CD14-positive monocyte (primary cell): ENCODE measurements at regions not wholly inside any gene's neighbourhood (a gene's known extent, or its start where the extent isn't known, plus 50 kb on each side); places are given as distances from the start of the nearest gene placed in this dataset.

Experiments
- DNase-seq, 3 donors: peaks; one replicate each; pipeline ENCODE4 v3.0.0-alpha.2; 2011 to 2022
- H2AFZ ChIP-seq: 2 replicates; pipeline ENCODE4 v1.6.0; 2012; ENCODE audit warnings: mild to moderate bottlenecking, low read depth, low read length, inconsistent platforms; ENCODE audit not compliant: insufficient read depth, poor library complexity, severe bottlenecking
- H3K27ac ChIP-seq, 2 donors: 1 replicate in 1 of 2; 2 replicates in 1 of 2; pipeline ENCODE4 v1.5.1; 2012 to 2013; ENCODE audit warnings: low read length in 2 of 2, control low read depth in 1 of 2, inconsistent platforms in 1 of 2, low read depth in 1 of 2, mild to moderate bottlenecking in 1 of 2
- H3K27me3 ChIP-seq, 2 donors: one replicate each; pipeline versions ENCODE4 v1.6.0 to v1.6.1; 2011 to 2013; ENCODE audit warnings: low read length in 2 of 2; ENCODE audit not compliant: control insufficient read depth in 2 of 2, insufficient read depth in 2 of 2
- H3K36me3 ChIP-seq, 2 donors: replicated peaks in 1 of 2; 1 replicate in 1 of 2; 2 replicates in 1 of 2; pipeline versions ENCODE4 v1.5.1 to v1.6.1; 2012 to 2013; ENCODE audit warnings: low read length in 2 of 2, control low read depth in 1 of 2, inconsistent platforms in 1 of 2, mild to moderate bottlenecking in 1 of 2; ENCODE audit not compliant: insufficient read depth in 2 of 2, control insufficient read depth in 1 of 2
- H3K4me1 ChIP-seq, 2 donors: 1 replicate in 1 of 2; 2 replicates in 1 of 2; pipeline versions ENCODE4 v1.5.1 to v1.6.1; 2012 to 2013; ENCODE audit warnings: low read length in 2 of 2, control low read depth in 1 of 2, inconsistent platforms in 1 of 2, mild to moderate bottlenecking in 1 of 2, moderate library complexity in 1 of 2; ENCODE audit not compliant: insufficient read depth in 2 of 2, control insufficient read depth in 1 of 2
- H3K4me2 ChIP-seq: replicated peaks from 2 replicates; pipeline ENCODE3; 2012; ENCODE audit warnings: low read length, moderate library complexity, mild to moderate bottlenecking; ENCODE audit not compliant: poor library complexity, severe bottlenecking; ENCODE audit errors: extremely low read depth
- H3K4me3 ChIP-seq, 3 experiments: fragments of 200-600 bp in 1 of 3; sonication (generic) in 1 of 3; replicated peaks in 1 of 3; 1 replicate in 2 of 3; 2 replicates in 1 of 3; pipeline ENCODE4 v1.5.1; 2011 to 2013; ENCODE audit warnings: low read length in 3 of 3, mild to moderate bottlenecking in 3 of 3, control low read depth in 2 of 3, low read depth in 2 of 3, inconsistent platforms in 1 of 3, moderate library complexity in 1 of 3
- H3K79me2 ChIP-seq: 2 replicates; pipeline ENCODE4 v1.6.0; 2012; ENCODE audit warnings: mild to moderate bottlenecking, control low read depth, inconsistent platforms, low read length, moderate library complexity; ENCODE audit not compliant: insufficient read depth
- H3K9ac ChIP-seq: 2 replicates; pipeline ENCODE4 v1.6.0; 2017; ENCODE audit warnings: low read length, mild to moderate bottlenecking; ENCODE audit not compliant: insufficient read depth, poor library complexity, severe bottlenecking
- H3K9me3 ChIP-seq, 2 donors: replicated peaks in 1 of 2; 1 replicate in 1 of 2; 2 replicates in 1 of 2; pipeline versions ENCODE4 v1.5.1 to v1.6.1; 2012 to 2013; ENCODE audit warnings: low read length in 2 of 2, control low read depth in 1 of 2; ENCODE audit not compliant: control insufficient read depth in 1 of 2, insufficient read depth in 1 of 2
- H4K20me1 ChIP-seq: 2 replicates; pipeline ENCODE4 v1.6.0; 2012; ENCODE audit warnings: mild to moderate bottlenecking, low read length, control low read depth, moderate library complexity; ENCODE audit not compliant: insufficient read depth
- H3K27ac Mint-ChIP-seq, 7 donors: one replicate each; pipeline ENCODE4 v1.8.0; 2020; ENCODE audit warnings: mild to moderate bottlenecking in 7 of 7, mixed read lengths in 7 of 7, moderate library complexity in 6 of 7, inconsistent platforms in 2 of 7
- H3K27me3 Mint-ChIP-seq, 3 donors: one replicate each; pipeline ENCODE4 v1.8.0; 2021 to 2022; ENCODE audit warnings: low read depth in 3 of 3, mild to moderate bottlenecking in 3 of 3, mixed read lengths in 3 of 3, moderate library complexity in 3 of 3, inconsistent platforms in 1 of 3
- H3K36me3 Mint-ChIP-seq, 2 donors: one replicate each; pipeline ENCODE4 v1.8.0; 2020; ENCODE audit warnings: mixed read lengths in 2 of 2, inconsistent platforms in 1 of 2, mild to moderate bottlenecking in 1 of 2
- H3K4me1 Mint-ChIP-seq: one replicate; pipeline ENCODE4 v1.8.0; 2020; ENCODE audit warnings: mild to moderate bottlenecking, mixed read lengths
- H3K4me3 Mint-ChIP-seq, 2 donors: one replicate each; pipeline ENCODE4 v1.8.0; 2020; ENCODE audit warnings: mild to moderate bottlenecking in 2 of 2, mixed read lengths in 2 of 2, moderate library complexity in 1 of 2
- H3K9me3 Mint-ChIP-seq, 7 donors: one replicate each; pipeline ENCODE4 v1.8.0; 2020 to 2022; ENCODE audit warnings: mixed read lengths in 7 of 7, mild to moderate bottlenecking in 6 of 7, moderate library complexity in 6 of 7, inconsistent platforms in 2 of 7
- CTCF ChIP-seq: fragments of 200-600 bp; IDR thresholded peaks from one replicate; pipeline ENCODE4 v1.8.0; 2022; ENCODE audit warnings: antibody characterized with exemption, mild to moderate bottlenecking
- WGBS: methylation state at CpG from one replicate; pipeline ENCODE4 v1.1.5; 2013; ENCODE audit warnings: missing lambda C conversion rate; ENCODE audit not compliant: insufficient coverage; 5-methylcytosine and 5-hydroxymethylcytosine counted together
- intact Hi-C, 2 donors: fragments of 100-400 bp; cut with micrococcal nuclease; formaldehyde crosslinking; loops; one replicate each; pipeline versions ENCODE4 v1.15.0 to v1.15.1; 2023

- Histone ChIP-seq H3K9ac (no peak overlapping the region), H3K4me2 (no peak overlapping the region), H2AFZ (no peak overlapping the region), H3K36me3 (no peaks in the 10 kb centered on the region), H3K79me2 (no peaks in the 10 kb centered on the region), H3K4me1 (no peaks in the 10 kb centered on the region), H3K9me3 (no peaks in the 10 kb centered on the region), H3K27me3 (no peaks in the 10 kb centered on the region), H4K20me1 (no peaks in the 10 kb centered on the region), H3K27ac (no peak overlapping the region), H3K4me3 (no peak overlapping the region)
- Mint-ChIP-seq H3K4me1 (no peaks in the 10 kb centered on the region), H3K36me3 (no peaks in the 10 kb centered on the region), H3K4me3 (no peak overlapping the region), H3K27me3 (peaks cover 0 to 5% (median under 1%) of the 10 kb centered on the region in 3 donors), H3K27ac (no peak overlapping the region), H3K9me3 (peaks cover 0 to 5% (median 1%) of the 10 kb centered on the region in 7 donors)
- intact Hi-C loops = no loop called here
- no peak for TF ChIP-seq CTCF
- no peak for DNase-seq
- WGBS = no CpG with 5 or more reads among the region's 1 CpG
Observed at GRCh38 chr2:226561962-226562361, 237.7 kb downstream of the IRS1 start.

- intact Hi-C loops = no loop called here
- H3K27ac Mint-ChIP-seq = no peak overlapping the region
- TF ChIP-seq CTCF = no peak
- no peak overlapping the region for H3K4me3 ChIP-seq
- no peak for DNase-seq
- H3K4me1 Mint-ChIP-seq = no peaks in the 10 kb centered on the region
- no peaks in the 10 kb centered on the region for H4K20me1 ChIP-seq
- no peak overlapping the region for H3K9ac ChIP-seq
- H3K9me3 Mint-ChIP-seq = peaks cover 0 to 5% (median 1%) of the 10 kb centered on the region in 7 donors
- no peaks in the 10 kb centered on the region for H3K4me1 ChIP-seq
- peaks cover 0 to 6% (median 0%) of the 10 kb centered on the region in 3 donors for H3K27me3 Mint-ChIP-seq
- H3K4me2 ChIP-seq = no peak overlapping the region
- no peaks in the 10 kb centered on the region for H3K36me3 Mint-ChIP-seq
- H3K4me3 Mint-ChIP-seq = no peak overlapping the region
- no peaks in the 10 kb centered on the region for H3K79me2 ChIP-seq
- H3K27me3 ChIP-seq = peaks cover 0 to 3% of the 10 kb centered on the region in 2 donors
- no peak overlapping the region for H3K27ac ChIP-seq
- H2AFZ ChIP-seq = no peak overlapping the region
- WGBS = no CpG with 5 or more reads among the region's 2 CpGs
- H3K36me3 ChIP-seq = no peaks in the 10 kb centered on the region
- H3K9me3 ChIP-seq = no peaks in the 10 kb centered on the region
Observed at GRCh38 chr2:226560325-226560724, 239.3 kb downstream of the IRS1 start.
